A549 (cell line): ENCODE measurements at regions not wholly inside any gene's neighbourhood (a gene's known extent, or its start where the extent isn't known, plus 50 kb on each side); places are given as distances from the start of the nearest gene placed in this dataset.

Experiments used
- ATAC-seq, 2 experiments: fragments of 200-7000 bp in 1 of 2; fragments of >200 bp in 1 of 2; cut with Nextera tagmentation in 1 of 2; cut with Tn5 transposase in 1 of 2; 3 replicates each; pipeline versions ENCODE4 v1.8.0 to v1.9.1; 2018 to 2020; ENCODE audit warnings: mild to moderate bottlenecking in 1 of 2, moderate library complexity in 1 of 2
- CTCF ChIA-PET: fragments of 300-600 bp; sonication (Branson Sonifier 250); formaldehyde crosslinking; extraction: SDS; loops from one replicate; lab custom pipeline; 2021; ENCODE audit warnings: antibody characterized with exemption, inconsistent platforms; lab: Yijun Ruan, JAX
- POLR2A ChIA-PET: fragments of 350-600 bp; formaldehyde crosslinking; extraction: SDS; loops from one replicate; lab custom pipeline; 2021; ENCODE audit warnings: antibody characterized with exemption, inconsistent platforms; lab: Yijun Ruan, JAX
- DNase-seq, 2 experiments: peaks; one replicate each; pipeline versions ENCODE4 v3.0.0 to v3.0.0-alpha.2; 2011 to 2016; ENCODE audit warnings: low read depth in 1 of 2, low spot score in 1 of 2
- FAIRE-seq: peaks from 2 replicates; lab custom pipeline; 2011; peaks lifted over from hg19 to GRCh38; lab: Jason Lieb, UNC
- H3K27ac ChIP-seq, 2 experiments: fragments of >200 bp; sonication (Bioruptor Twin); formaldehyde crosslinking; 3 replicates each; pipeline ENCODE4 v1.5.1; 2016 to 2017
- H3K4me1 ChIP-seq: fragments of >200 bp; sonication (Bioruptor Twin); formaldehyde crosslinking; 3 replicates; pipeline ENCODE4 v1.6.1; 2016
- H3K4me2 ChIP-seq: fragments of >200 bp; sonication (Bioruptor Twin); formaldehyde crosslinking; 3 replicates; pipeline ENCODE4 v1.6.1; 2016
- H3K4me3 ChIP-seq: fragments of >200 bp; sonication (Bioruptor Twin); formaldehyde crosslinking; 3 replicates; pipeline ENCODE4 v1.5.1; 2016
- H3K9me3 ChIP-seq: fragments of >200 bp; sonication (Bioruptor Twin); formaldehyde crosslinking; 3 replicates; pipeline ENCODE4 v1.6.1; 2016
- BHLHE40 ChIP-seq: IDR thresholded peaks from 2 replicates; pipeline ENCODE4 v1.6.1; 2012; ENCODE audit warnings: low read depth, low read length, inconsistent platforms
- CBX8 ChIP-seq: fragments of 200-600 bp; sonication (generic); IDR thresholded peaks from 2 replicates; pipeline ENCODE4 v1.6.1; 2016
- EHF ChIP-seq: fragments of 250-450 bp; sonication (Bioruptor Pico); IDR thresholded peaks from 2 replicates; pipeline ENCODE4 v1.5.0; 2020; ENCODE audit warnings: mild to moderate bottlenecking
- EHMT2 ChIP-seq: fragments of 200-600 bp; sonication (generic); IDR thresholded peaks from 2 replicates; pipeline ENCODE4 v1.6.1; 2016; ENCODE audit warnings: antibody characterized with exemption, low read depth, mild to moderate bottlenecking, moderate library complexity
- FOSB ChIP-seq: fragments of 250-450 bp; sonication (Bioruptor Pico); IDR thresholded peaks from 2 replicates; pipeline ENCODE4 v1.5.0; 2020; ENCODE audit warnings: mild to moderate bottlenecking, moderate library complexity
- FOXS1 ChIP-seq: fragments of 250-450 bp; sonication (Bioruptor Pico); IDR thresholded peaks from 2 replicates; pipeline ENCODE4 v1.5.0; 2020; ENCODE audit warnings: mild to moderate bottlenecking, moderate library complexity
- GATA3 ChIP-seq: IDR thresholded peaks from 2 replicates; pipeline ENCODE4 v1.6.1; 2012; ENCODE audit warnings: borderline replicate concordance
- HDAC2 ChIP-seq: fragments of 200-600 bp; sonication (generic); IDR thresholded peaks from 2 replicates; pipeline ENCODE4 v1.6.1; 2016
- HEYL ChIP-seq: fragments of 250-450 bp; sonication (Bioruptor Pico); IDR thresholded peaks from 2 replicates; pipeline ENCODE4 v1.8.0; 2021; ENCODE audit warnings: mild to moderate bottlenecking, moderate library complexity
- HOXB5 ChIP-seq: fragments of 250-450 bp; sonication (Bioruptor Pico); IDR thresholded peaks from 2 replicates; pipeline ENCODE4 v1.5.0; 2020; ENCODE audit warnings: mild to moderate bottlenecking, moderate library complexity
- JUNB ChIP-seq: fragments of >200 bp; sonication (Bioruptor Twin); formaldehyde crosslinking; IDR thresholded peaks from 2 replicates; pipeline ENCODE4 v1.6.1; 2016
- MAFK ChIP-seq: fragments of 450-650 bp; IDR thresholded peaks from 2 replicates; pipeline ENCODE4 v1.6.1; 2014; ENCODE audit not compliant: partially characterized antibody
- NPAS2 ChIP-seq: fragments of 250-450 bp; sonication (Bioruptor Pico); IDR thresholded peaks from 2 replicates; pipeline ENCODE4 v1.8.0; 2022; ENCODE audit warnings: mild to moderate bottlenecking, moderate library complexity, borderline replicate concordance
- NR3C1 ChIP-seq: fragments of >200 bp; sonication (Bioruptor Twin); formaldehyde crosslinking; IDR thresholded peaks from 3 replicates; pipeline ENCODE4 v1.6.1; 2017
- POLR2A ChIP-seq: IDR thresholded peaks from 2 replicates; pipeline ENCODE4 v1.6.1; 2012; ENCODE audit warnings: mild to moderate bottlenecking, low read length
- RAD21 ChIP-seq, 2 experiments: fragments of >200 bp in 1 of 2; sonication (Bioruptor Twin) in 1 of 2; formaldehyde crosslinking in 1 of 2; IDR thresholded peaks in 1 of 2; conservative IDR thresholded peaks in 1 of 2; 2 replicates in 1 of 2; 3 replicates in 1 of 2; pipeline ENCODE4 v1.6.1; 2012 to 2018; ENCODE audit warnings: inconsistent platforms in 1 of 2
- RCOR1 ChIP-seq: fragments of 150-350 bp; IDR thresholded peaks from 2 replicates; pipeline ENCODE4 v1.6.1; 2014; ENCODE audit warnings: antibody characterized with exemption, low read length, low read depth
- RFX5 ChIP-seq: fragments of 450-650 bp; IDR thresholded peaks from 2 replicates; pipeline ENCODE4 v1.7.1; 2014; ENCODE audit warnings: antibody characterized with exemption, mild to moderate bottlenecking, moderate library complexity
- SMC3 ChIP-seq: fragments of >200 bp; sonication (Bioruptor Twin); formaldehyde crosslinking; IDR thresholded peaks from 3 replicates; pipeline ENCODE4 v1.6.1; 2018; ENCODE audit warnings: inconsistent platforms
- SREBF2 ChIP-seq: fragments of 450-650 bp; IDR thresholded peaks from 2 replicates; pipeline ENCODE4 v1.6.1; 2014; ENCODE audit warnings: mild to moderate bottlenecking, moderate library complexity
- TFCP2L1 ChIP-seq: fragments of 250-450 bp; sonication (Bioruptor Pico); IDR thresholded peaks from 2 replicates; pipeline ENCODE4 v1.5.0; 2021; ENCODE audit warnings: mild to moderate bottlenecking
- TP53 ChIP-seq: fragments of 250-450 bp; sonication (Bioruptor Pico); IDR thresholded peaks from 2 replicates; pipeline ENCODE4 v1.5.0; 2021; ENCODE audit warnings: mild to moderate bottlenecking, moderate library complexity
- ZFP36 ChIP-seq: fragments of 450-650 bp; IDR thresholded peaks from 2 replicates; pipeline ENCODE4 v1.6.1; 2014; ENCODE audit warnings: borderline replicate concordance; ENCODE audit not compliant: partially characterized antibody
- ZSCAN20 ChIP-seq: fragments of 250-450 bp; sonication (Bioruptor Pico); IDR thresholded peaks from 2 replicates; pipeline ENCODE4 v1.8.0; 2022; ENCODE audit warnings: mild to moderate bottlenecking, moderate library complexity
- WGBS: methylation state at CpG from one replicate; pipeline ENCODE4 v1.1.6; 2017; ENCODE audit errors: missing lambda C conversion rate; 5-methylcytosine and 5-hydroxymethylcytosine counted together
- TF ChIP-seq, protein P1 (sequence below): IDR thresholded peaks from 2 replicates; pipeline ENCODE4 v1.6.1; 2012
- TF ChIP-seq, protein P2 (sequence below): IDR thresholded peaks from 2 replicates; pipeline ENCODE4 v1.6.1; 2012
- TF ChIP-seq, protein P3 (sequence below): fragments of 200-600 bp; sonication (generic); IDR thresholded peaks from 2 replicates; pipeline ENCODE4 v1.6.1; 2016; ENCODE audit warnings: antibody characterized with exemption, mild to moderate bottlenecking, moderate library complexity
- TF ChIP-seq, protein P4 (sequence below): fragments of >200 bp; sonication (Bioruptor Twin); formaldehyde crosslinking; IDR thresholded peaks from 2 replicates; pipeline ENCODE4 v1.6.1; 2016
- TF ChIP-seq, protein P5 (sequence below): fragments of >200 bp; sonication (Bioruptor Twin); formaldehyde crosslinking; IDR thresholded peaks from 3 replicates; pipeline ENCODE4 v1.6.1; 2016

DNA sequence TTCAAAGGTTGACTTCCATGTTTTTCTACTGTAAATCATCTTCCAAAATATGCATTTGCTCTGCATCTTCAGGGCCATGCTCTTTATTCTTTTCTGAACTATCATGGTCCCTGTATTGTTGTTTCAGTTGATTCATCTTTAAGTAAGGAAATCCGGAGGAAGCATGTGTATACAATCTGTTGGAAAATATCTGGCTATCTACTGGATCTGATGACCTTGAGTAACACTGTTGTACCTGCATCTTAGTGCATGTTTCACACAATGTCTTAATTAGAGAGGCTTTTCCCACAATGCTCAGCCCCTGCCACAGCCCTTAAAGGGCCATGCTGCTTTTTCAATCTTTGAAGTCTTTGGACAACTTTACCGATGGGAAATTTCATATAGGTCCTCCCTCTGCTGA is 61.8 kb upstream of the SH3RF1 start:
- no peak overlapping the region for H3K4me2 ChIP-seq
- ChIA-PET CTCF (no interaction called here), POLR2A (no interaction called here)
- WGBS = 86% methylated on average over 2 of the region's 2 CpGs
- no peak overlapping the region for H3K4me3 ChIP-seq
- H3K4me1 ChIP-seq = no peaks in the 10 kb centered on the region
- DNase-seq = no peak
- ATAC-seq = no peak
- FAIRE-seq = no peak
- H3K9me3 ChIP-seq = no peaks in the 10 kb centered on the region; the same call in 2 of the 3 replicates
- TF ChIP-seq TFCP2L1 (CRISPR knock-in tag) = no peak
- no peak for TF ChIP-seq HDAC2
- TF ChIP-seq GATA3 = no peak
- no peak for TF ChIP-seq SREBF2
- no peak for TF ChIP-seq RCOR1
- no peak for TF ChIP-seq FOSB (CRISPR knock-in tag)
- TF ChIP-seq RFX5 = no peak
- TF ChIP-seq, protein P1, sequence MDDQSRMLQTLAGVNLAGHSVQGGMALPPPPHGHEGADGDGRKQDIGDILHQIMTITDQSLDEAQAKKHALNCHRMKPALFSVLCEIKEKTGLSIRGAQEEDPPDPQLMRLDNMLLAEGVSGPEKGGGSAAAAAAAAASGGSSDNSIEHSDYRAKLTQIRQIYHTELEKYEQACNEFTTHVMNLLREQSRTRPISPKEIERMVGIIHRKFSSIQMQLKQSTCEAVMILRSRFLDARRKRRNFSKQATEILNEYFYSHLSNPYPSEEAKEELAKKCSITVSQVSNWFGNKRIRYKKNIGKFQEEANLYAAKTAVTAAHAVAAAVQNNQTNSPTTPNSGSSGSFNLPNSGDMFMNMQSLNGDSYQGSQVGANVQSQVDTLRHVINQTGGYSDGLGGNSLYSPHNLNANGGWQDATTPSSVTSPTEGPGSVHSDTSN = no peak
- no peak for TF ChIP-seq ZFP36
- no peak for TF ChIP-seq NPAS2 (CRISPR knock-in tag)
- no peak for TF ChIP-seq SMC3
- TF ChIP-seq EHF (CRISPR knock-in tag) = no peak
- no peak for TF ChIP-seq BHLHE40
- no peak for TF ChIP-seq CBX8
- H3K27ac ChIP-seq = no peak overlapping the region

DNA sequence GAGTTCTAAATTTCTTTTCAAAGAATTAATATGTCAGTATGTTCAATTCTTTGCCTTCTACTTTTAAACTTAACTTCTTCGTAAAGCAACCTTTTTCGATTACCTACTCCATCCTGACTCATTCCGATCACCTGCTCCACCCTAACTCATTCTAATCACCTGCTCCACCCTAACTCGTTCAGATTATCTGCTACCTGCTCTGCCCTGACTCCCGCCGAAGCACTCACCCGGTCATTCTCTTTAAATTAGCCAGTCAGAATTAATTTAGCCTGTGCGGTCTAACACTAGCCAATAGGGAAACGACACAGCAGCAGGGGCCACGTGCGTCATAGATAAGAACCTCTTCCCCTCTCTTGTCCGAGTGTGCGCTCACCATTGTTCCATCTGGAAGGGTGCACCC is 60.1 kb upstream of the SH3RF1 start:
- 76% methylated on average over 13 of the region's 13 CpGs for WGBS
- H3K4me1 ChIP-seq = no peaks in the 10 kb centered on the region
- DNase-seq = no peak
- H3K27ac ChIP-seq = no peak overlapping the region
- no peaks in the 10 kb centered on the region; the same call in 2 of the 3 replicates for H3K9me3 ChIP-seq
- CTCF ChIA-PET = no interaction called here
- H3K4me2 ChIP-seq = no peak overlapping the region
- no peak overlapping the region for H3K4me3 ChIP-seq
- FAIRE-seq = no peak
- POLR2A ChIA-PET = no interaction called here
- no peak for ATAC-seq
- TF ChIP-seq, protein P1 = no peak
- TF ChIP-seq, protein P2, sequence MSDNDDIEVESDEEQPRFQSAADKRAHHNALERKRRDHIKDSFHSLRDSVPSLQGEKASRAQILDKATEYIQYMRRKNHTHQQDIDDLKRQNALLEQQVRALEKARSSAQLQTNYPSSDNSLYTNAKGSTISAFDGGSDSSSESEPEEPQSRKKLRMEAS = no peak
- no peak for TF ChIP-seq GATA3
- TF ChIP-seq HEYL (CRISPR knock-in tag) = no peak
- TF ChIP-seq EHMT2 = no peak
- TF ChIP-seq, protein P3, sequence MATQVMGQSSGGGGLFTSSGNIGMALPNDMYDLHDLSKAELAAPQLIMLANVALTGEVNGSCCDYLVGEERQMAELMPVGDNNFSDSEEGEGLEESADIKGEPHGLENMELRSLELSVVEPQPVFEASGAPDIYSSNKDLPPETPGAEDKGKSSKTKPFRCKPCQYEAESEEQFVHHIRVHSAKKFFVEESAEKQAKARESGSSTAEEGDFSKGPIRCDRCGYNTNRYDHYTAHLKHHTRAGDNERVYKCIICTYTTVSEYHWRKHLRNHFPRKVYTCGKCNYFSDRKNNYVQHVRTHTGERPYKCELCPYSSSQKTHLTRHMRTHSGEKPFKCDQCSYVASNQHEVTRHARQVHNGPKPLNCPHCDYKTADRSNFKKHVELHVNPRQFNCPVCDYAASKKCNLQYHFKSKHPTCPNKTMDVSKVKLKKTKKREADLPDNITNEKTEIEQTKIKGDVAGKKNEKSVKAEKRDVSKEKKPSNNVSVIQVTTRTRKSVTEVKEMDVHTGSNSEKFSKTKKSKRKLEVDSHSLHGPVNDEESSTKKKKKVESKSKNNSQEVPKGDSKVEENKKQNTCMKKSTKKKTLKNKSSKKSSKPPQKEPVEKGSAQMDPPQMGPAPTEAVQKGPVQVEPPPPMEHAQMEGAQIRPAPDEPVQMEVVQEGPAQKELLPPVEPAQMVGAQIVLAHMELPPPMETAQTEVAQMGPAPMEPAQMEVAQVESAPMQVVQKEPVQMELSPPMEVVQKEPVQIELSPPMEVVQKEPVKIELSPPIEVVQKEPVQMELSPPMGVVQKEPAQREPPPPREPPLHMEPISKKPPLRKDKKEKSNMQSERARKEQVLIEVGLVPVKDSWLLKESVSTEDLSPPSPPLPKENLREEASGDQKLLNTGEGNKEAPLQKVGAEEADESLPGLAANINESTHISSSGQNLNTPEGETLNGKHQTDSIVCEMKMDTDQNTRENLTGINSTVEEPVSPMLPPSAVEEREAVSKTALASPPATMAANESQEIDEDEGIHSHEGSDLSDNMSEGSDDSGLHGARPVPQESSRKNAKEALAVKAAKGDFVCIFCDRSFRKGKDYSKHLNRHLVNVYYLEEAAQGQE = no peak
- no peak for TF ChIP-seq CBX8
- no peak for TF ChIP-seq HDAC2
- TF ChIP-seq JUNB = no peak
- no peak for TF ChIP-seq RFX5
- no peak for TF ChIP-seq NR3C1
- no peak for TF ChIP-seq MAFK
- TF ChIP-seq, protein P4, sequence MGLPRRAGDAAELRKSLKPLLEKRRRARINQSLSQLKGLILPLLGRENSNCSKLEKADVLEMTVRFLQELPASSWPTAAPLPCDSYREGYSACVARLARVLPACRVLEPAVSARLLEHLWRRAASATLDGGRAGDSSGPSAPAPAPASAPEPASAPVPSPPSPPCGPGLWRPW = no peak
- TF ChIP-seq FOXS1 = no peak
- TF ChIP-seq, protein P5, sequence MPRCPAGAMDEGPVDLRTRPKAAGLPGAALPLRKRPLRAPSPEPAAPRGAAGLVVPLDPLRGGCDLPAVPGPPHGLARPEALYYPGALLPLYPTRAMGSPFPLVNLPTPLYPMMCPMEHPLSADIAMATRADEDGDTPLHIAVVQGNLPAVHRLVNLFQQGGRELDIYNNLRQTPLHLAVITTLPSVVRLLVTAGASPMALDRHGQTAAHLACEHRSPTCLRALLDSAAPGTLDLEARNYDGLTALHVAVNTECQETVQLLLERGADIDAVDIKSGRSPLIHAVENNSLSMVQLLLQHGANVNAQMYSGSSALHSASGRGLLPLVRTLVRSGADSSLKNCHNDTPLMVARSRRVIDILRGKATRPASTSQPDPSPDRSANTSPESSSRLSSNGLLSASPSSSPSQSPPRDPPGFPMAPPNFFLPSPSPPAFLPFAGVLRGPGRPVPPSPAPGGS = no peak
- TF ChIP-seq RAD21 (conservative IDR thresholded peaks at IDR 0.05 in 1 of 2, IDR thresholded peaks at IDR 0.05 in 1 of 2) = no peak
- no peak for TF ChIP-seq ZSCAN20 (CRISPR knock-in tag)
- no peak for TF ChIP-seq HOXB5 (CRISPR knock-in tag)
- no peak for TF ChIP-seq POLR2A
- no peak for TF ChIP-seq TP53
